HG02759 (cell line): ENCODE measurements at regions not wholly inside any gene's neighbourhood (a gene's known extent, or its start where the extent isn't known, plus 50 kb on each side); places are given as distances from the start of the nearest gene placed in this dataset.

Experiments
- ATAC-seq: cut with Tn5 transposase; IDR thresholded peaks from one replicate; pipeline ENCODE4 v1.9.1; 2021; ENCODE audit warnings: mild to moderate bottlenecking, moderate library complexity; ENCODE audit not compliant: unreplicated experiment

DNA sequence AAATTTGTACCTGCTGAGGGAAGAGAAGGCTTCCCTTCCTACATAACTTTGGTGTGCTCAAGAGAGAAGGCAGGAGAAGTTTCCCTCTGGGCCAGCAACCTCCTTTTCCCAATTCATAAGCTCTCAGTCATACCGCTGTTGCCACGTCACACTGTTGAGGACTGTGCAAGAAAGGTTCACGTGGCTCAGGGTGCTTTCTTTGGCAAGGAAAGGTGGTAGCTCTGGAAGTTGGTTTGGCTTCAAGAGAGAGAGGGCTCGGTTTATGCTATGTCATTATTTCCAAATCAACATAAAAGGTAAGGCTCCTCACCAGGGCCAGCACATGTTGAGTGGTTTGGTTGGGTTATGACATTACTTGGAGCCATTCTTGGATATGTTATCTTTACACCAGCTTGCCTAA is 77.3 kb downstream of the TNFSF18 start:
- ATAC-seq: no peak

DNA sequence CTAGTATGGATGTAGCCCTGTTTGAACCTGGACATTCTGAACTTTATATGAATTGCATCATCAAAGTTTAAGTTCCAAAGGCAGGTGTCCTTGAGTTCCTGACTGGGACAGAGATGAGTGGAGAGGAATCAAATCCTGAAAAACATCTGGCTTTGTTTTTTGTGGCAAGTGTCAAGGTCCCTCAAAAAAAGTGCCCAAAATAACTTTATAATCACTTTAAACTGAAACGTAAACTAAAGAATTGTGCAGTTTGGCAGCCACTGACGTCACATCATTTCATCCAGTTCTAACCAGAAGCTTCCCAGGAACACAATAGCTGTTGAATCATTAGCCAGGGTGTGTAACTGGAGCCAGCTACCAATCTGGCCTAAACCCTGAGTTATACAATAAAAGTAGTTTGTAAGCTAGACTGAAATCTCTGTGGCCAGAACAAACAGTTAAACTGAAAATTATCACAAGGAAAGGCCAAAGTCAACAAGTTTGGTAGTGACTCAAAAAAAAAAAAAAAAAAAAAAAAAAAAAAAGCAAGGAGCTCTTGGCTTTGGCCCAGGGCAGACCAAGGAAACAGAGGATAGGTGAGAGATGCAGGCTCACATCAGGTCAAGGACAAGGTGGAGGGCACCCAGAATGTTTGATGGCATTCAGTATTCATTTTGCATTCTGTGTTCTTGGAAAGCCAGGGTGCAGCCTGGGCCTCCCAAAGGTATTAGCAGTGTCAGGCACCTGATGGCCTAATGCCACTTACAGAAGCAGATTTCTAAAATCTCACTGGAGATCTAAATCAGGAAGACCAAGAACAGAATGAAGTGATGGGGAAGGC is 74.3 kb downstream of the TNFSF18 start:
- no peak for ATAC-seq

DNA sequence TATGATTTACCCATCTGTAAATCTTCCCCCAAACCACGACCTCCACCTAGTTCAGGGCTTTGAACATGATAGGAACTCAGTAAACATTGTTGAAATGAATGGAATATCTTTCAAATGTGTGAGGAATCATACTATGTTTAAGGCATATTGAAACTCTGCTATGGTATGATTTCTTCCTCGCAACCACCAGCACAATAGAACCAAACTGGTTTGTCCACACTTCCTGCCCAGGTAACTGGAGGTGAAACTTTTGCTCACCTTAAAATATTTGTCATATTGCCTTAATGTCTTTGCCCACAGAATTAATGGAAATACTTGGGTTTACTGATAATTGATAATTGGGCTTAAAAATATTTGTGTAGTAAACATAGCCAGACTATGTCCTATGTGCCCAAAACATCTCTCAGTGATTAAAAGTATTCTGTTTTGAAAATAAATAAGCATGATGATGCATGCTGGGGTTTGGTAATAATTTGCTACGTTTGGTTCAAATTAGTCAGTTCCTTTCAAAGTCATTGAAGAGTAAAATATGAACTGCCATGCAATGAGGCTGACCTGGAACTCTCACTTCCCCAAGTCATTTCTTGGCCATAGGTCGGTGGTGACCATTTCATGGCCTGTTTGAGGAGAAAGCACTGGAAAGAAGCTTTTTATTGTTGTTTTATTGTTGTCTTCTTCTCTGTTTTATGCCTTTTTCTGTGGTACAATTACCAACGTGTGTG is 73.3 kb downstream of the TNFSF18 start:
- ATAC-seq: no peak

DNA sequence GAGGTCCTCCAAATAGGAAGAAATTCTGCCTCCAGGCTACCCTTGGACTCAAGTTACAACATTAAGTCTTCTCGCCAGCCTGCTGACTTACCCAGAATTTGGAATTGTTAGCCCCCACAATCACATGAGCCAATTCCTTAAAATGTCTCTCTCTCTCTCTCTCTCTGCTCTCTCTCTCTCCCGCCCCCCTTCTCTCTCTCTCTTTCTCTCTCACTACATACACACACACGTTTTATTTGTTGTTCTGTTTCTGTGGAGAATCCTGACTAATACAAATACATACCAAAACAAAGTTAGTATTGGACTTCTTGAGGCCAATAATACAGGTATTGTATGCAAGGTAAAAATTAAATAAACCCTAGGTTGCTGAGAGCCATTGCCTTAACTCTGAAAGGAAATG is 72.1 kb downstream of the TNFSF18 start:
- ATAC-seq: no peak

DNA sequence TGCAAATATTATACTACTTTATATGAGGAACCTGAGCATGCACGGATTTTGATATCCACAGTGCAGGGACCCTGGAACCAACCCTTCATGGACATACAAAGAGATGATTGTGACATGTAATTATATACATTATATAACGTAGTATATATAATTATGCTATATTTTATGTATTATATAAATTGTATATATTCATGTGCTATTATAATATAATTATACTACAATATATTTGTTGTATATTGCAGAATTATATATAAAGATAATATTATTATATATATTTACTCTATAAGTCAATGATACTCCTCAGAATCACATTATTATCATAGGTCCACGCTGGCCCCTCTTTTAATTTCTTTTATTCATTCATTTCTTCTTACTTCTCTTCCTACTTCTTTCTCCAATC is 70.9 kb downstream of the TNFSF18 start:
- no peak for ATAC-seq

DNA sequence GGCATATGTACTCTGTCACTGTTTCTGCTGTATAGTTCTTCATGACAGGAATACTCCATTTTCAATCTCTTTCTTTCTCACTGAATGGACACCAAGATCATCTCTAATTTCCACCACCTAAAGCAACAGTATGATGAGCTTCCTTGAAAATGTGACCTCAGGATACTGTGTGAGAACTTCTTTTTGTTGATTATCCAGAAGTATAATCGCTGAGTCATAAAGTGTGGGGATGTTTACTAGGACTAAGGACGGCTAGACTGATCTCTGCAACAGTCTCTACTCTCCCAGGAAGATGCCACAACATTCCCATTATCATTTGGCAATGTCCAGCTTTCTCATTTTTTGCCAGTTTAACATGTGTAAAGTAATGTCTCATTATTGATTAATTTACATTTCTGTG is 70.3 kb downstream of the TNFSF18 start:
- ATAC-seq: no peak

DNA sequence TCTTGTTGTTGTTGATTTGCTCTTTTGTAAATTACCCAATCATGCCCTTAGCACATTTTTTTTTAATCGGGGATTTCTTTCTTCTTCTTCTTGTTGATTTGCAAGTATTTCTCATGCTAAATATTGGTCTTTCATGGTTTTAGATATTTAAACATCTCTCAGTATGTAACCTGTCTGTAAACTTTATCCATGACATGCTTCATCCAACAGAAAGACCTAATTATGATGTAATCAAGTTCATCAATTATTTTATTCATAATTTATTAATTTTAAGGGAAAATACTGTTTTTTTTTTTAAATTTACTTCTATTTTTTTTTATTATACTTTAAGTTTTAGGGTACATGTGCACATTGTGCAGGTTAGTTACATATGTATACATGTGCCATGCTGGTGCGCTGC is 69.8 kb downstream of the TNFSF18 start:
- ATAC-seq: no peak
